ENCODE measurements at regions not wholly inside any gene's neighbourhood (a gene's known extent, or its start where the extent isn't known, plus 50 kb on each side); places are given as distances from the start of the nearest gene placed in this dataset.

- no peaks in the 10 kb centered on the region for H3K9me3 Mint-ChIP-seq
- H3K23ac ChIP-seq (ENCODE audit: insufficient read length, low read depth, low read length), result no peak overlapping the region
- no peaks in the 10 kb centered on the region for H3K9me3 ChIP-seq (ENCODE audit: control insufficient read depth, low read depth, low read length)
- no CpG with 5 or more reads among the region's 13 CpGs for WGBS (ENCODE audit: extremely low coverage, insufficient read length, low lambda C conversion rate)
- H4K20me1 ChIP-seq (ENCODE audit: control insufficient read depth, insufficient read depth, insufficient read length), result no peaks in the 10 kb centered on the region
- peaks cover 6 to 9% of the 10 kb centered on the region in 2 experiments for H3K4me1 Mint-ChIP-seq
- no peak overlapping the region for H3K4me3 Mint-ChIP-seq
- H3K79me1 ChIP-seq (ENCODE audit: insufficient read depth, low read depth, low read length, poor library complexity, severe bottlenecking), result no peaks in the 10 kb centered on the region
- no peak for DNase-seq
- H4K91ac ChIP-seq (ENCODE audit: insufficient read length, low read depth, low read length), result no peak overlapping the region
- H3K14ac ChIP-seq (ENCODE audit: insufficient read depth, low read length), result no peak overlapping the region
- H3K79me2 ChIP-seq (ENCODE audit: insufficient read depth, low read length), result no peaks in the 10 kb centered on the region
- no peak overlapping the region for H3K18ac ChIP-seq (ENCODE audit: insufficient read length, low read depth, low read length)
- no peaks in the 10 kb centered on the region for H3K4me1 ChIP-seq (ENCODE audit: insufficient read depth, low read length)
- H3K27me3 Mint-ChIP-seq (ENCODE audit: low read depth), result no peaks in the 10 kb centered on the region
- H3K4me2 ChIP-seq (ENCODE audit: insufficient read depth, insufficient read length, low read length), result no peak overlapping the region
- no peak overlapping the region for H2BK20ac ChIP-seq (ENCODE audit: low read depth, low read length, poor library complexity, severe bottlenecking)
- no peak overlapping the region for H2BK120ac ChIP-seq (ENCODE audit: low read depth, low read length, poor library complexity, severe bottlenecking)
- H3K56ac ChIP-seq (ENCODE audit: insufficient read length, low read depth, low read length), result no peak overlapping the region
- no peak for TF ChIP-seq CTCF (conservative IDR thresholded peaks at IDR 0.05)
- H3K36me3 Mint-ChIP-seq (ENCODE audit: insufficient read depth in 1 of 3, low read depth in 3 of 3), result no peaks in the 10 kb centered on the region
- no peak overlapping the region for H2AFZ ChIP-seq (ENCODE audit: low read length)
- H3K27me3 ChIP-seq (ENCODE audit: insufficient read depth, low read length), result no peaks in the 10 kb centered on the region
- H4K5ac ChIP-seq (ENCODE audit: insufficient read length, low read depth, low read length), result no peak overlapping the region
- H3K27ac ChIP-seq (ENCODE audit: insufficient read length, low read depth, low read length), result no peak overlapping the region
- no peak overlapping the region for H3K4ac ChIP-seq (ENCODE audit: low read depth, low read length)
- no peak overlapping the region for H2AK5ac ChIP-seq (ENCODE audit: insufficient read length, low read length)
- no peak overlapping the region for H3K9ac ChIP-seq (ENCODE audit: extremely low read depth, insufficient read length, low read length)
- no peak overlapping the region for H2BK15ac ChIP-seq (ENCODE audit: low read depth, low read length)
- H2BK12ac ChIP-seq (ENCODE audit: insufficient read length, low read depth, low read length), result no peak overlapping the region
- no peak overlapping the region for H4K8ac ChIP-seq (replicated peaks; ENCODE audit: insufficient read length, low read depth, low read length)
- H3K27ac Mint-ChIP-seq, result no peak overlapping the region
- no peak overlapping the region for H2BK5ac ChIP-seq (ENCODE audit: insufficient read length, low read length)
- H3T11ph ChIP-seq (ENCODE audit: low read length), result no peak overlapping the region
- no peaks in the 10 kb centered on the region for H3K23me2 ChIP-seq (ENCODE audit: insufficient read length, low read depth, low read length, poor library complexity, severe bottlenecking)
Measured at GRCh38 chr10:4557469-4557868, 268.5 kb upstream of the AKR1E2 start.
